A549 (cell line): ENCODE measurements at regions not wholly inside any gene's neighbourhood (a gene's known extent, or its start where the extent isn't known, plus 50 kb on each side); places are given as distances from the start of the nearest gene placed in this dataset.

ENCODE experiments used
- ATAC-seq, 2 experiments: fragments of 200-7000 bp in 1 of 2; fragments of >200 bp in 1 of 2; cut with Nextera tagmentation in 1 of 2; cut with Tn5 transposase in 1 of 2; 3 replicates each; pipeline versions ENCODE4 v1.8.0 to v1.9.1; 2018 to 2020; ENCODE audit warnings: mild to moderate bottlenecking in 1 of 2, moderate library complexity in 1 of 2
- CTCF ChIA-PET: fragments of 300-600 bp; sonication (Branson Sonifier 250); formaldehyde crosslinking; extraction: SDS; loops from one replicate; lab custom pipeline; 2021; ENCODE audit warnings: antibody characterized with exemption, inconsistent platforms; lab: Yijun Ruan, JAX
- POLR2A ChIA-PET: fragments of 350-600 bp; formaldehyde crosslinking; extraction: SDS; loops from one replicate; lab custom pipeline; 2021; ENCODE audit warnings: antibody characterized with exemption, inconsistent platforms; lab: Yijun Ruan, JAX
- DNase-seq, 2 experiments: peaks; one replicate each; pipeline versions ENCODE4 v3.0.0 to v3.0.0-alpha.2; 2011 to 2016; ENCODE audit warnings: low read depth in 1 of 2, low spot score in 1 of 2
- FAIRE-seq: peaks from 2 replicates; lab custom pipeline; 2011; peaks lifted over from hg19 to GRCh38; lab: Jason Lieb, UNC
- H3K27ac ChIP-seq, 2 experiments: fragments of >200 bp; sonication (Bioruptor Twin); formaldehyde crosslinking; 3 replicates each; pipeline ENCODE4 v1.5.1; 2016 to 2017
- H3K4me1 ChIP-seq: fragments of >200 bp; sonication (Bioruptor Twin); formaldehyde crosslinking; 3 replicates; pipeline ENCODE4 v1.6.1; 2016
- H3K4me2 ChIP-seq: fragments of >200 bp; sonication (Bioruptor Twin); formaldehyde crosslinking; 3 replicates; pipeline ENCODE4 v1.6.1; 2016
- H3K4me3 ChIP-seq: fragments of >200 bp; sonication (Bioruptor Twin); formaldehyde crosslinking; 3 replicates; pipeline ENCODE4 v1.5.1; 2016
- H3K9me3 ChIP-seq: fragments of >200 bp; sonication (Bioruptor Twin); formaldehyde crosslinking; 3 replicates; pipeline ENCODE4 v1.6.1; 2016
- BHLHE40 ChIP-seq: IDR thresholded peaks from 2 replicates; pipeline ENCODE4 v1.6.1; 2012; ENCODE audit warnings: low read depth, low read length, inconsistent platforms
- CHD2 ChIP-seq: fragments of 150-350 bp; IDR thresholded peaks from 2 replicates; pipeline ENCODE4 v1.6.1; 2014; ENCODE audit warnings: low read length; ENCODE audit not compliant: partially characterized antibody
- CTCF ChIP-seq: fragments of >200 bp; sonication (Bioruptor Twin); formaldehyde crosslinking; IDR thresholded peaks from 3 replicates; pipeline ENCODE4 v1.5.1; 2016
- ELK1 ChIP-seq: fragments of 150-350 bp; IDR thresholded peaks from 2 replicates; pipeline ENCODE4 v1.6.1; 2014; ENCODE audit warnings: low read depth, mild to moderate bottlenecking, low read length
- ESRRA ChIP-seq: fragments of 150-350 bp; IDR thresholded peaks from 2 replicates; pipeline ENCODE4 v1.6.1; 2014; ENCODE audit warnings: mild to moderate bottlenecking, low read length, borderline replicate concordance
- HDAC2 ChIP-seq: fragments of 200-600 bp; sonication (generic); IDR thresholded peaks from 2 replicates; pipeline ENCODE4 v1.6.1; 2016
- HES2 ChIP-seq: fragments of >200 bp; sonication (Bioruptor Twin); formaldehyde crosslinking; IDR thresholded peaks from 2 replicates; pipeline ENCODE4 v1.6.1; 2016
- HEYL ChIP-seq: fragments of 250-450 bp; sonication (Bioruptor Pico); IDR thresholded peaks from 2 replicates; pipeline ENCODE4 v1.8.0; 2021; ENCODE audit warnings: mild to moderate bottlenecking, moderate library complexity
- HOXB5 ChIP-seq: fragments of 250-450 bp; sonication (Bioruptor Pico); IDR thresholded peaks from 2 replicates; pipeline ENCODE4 v1.5.0; 2020; ENCODE audit warnings: mild to moderate bottlenecking, moderate library complexity
- JUNB ChIP-seq: fragments of >200 bp; sonication (Bioruptor Twin); formaldehyde crosslinking; IDR thresholded peaks from 2 replicates; pipeline ENCODE4 v1.6.1; 2016
- KDM5A ChIP-seq: fragments of 200-600 bp; sonication (generic); IDR thresholded peaks from 2 replicates; pipeline ENCODE4 v1.6.1; 2016; ENCODE audit warnings: antibody characterized with exemption, mild to moderate bottlenecking
- MAFK ChIP-seq: fragments of 450-650 bp; IDR thresholded peaks from 2 replicates; pipeline ENCODE4 v1.6.1; 2014; ENCODE audit not compliant: partially characterized antibody
- MAZ ChIP-seq: fragments of 150-350 bp; IDR thresholded peaks from 2 replicates; pipeline ENCODE4 v1.6.1; 2014; ENCODE audit warnings: antibody characterized with exemption, low read depth, low read length, borderline replicate concordance
- MYC ChIP-seq: IDR thresholded peaks from 2 replicates; pipeline ENCODE4 v1.6.1; 2012; ENCODE audit warnings: mild to moderate bottlenecking, inconsistent platforms, low read length, improper control_type of control experiment, borderline replicate concordance
- NFE2L2 ChIP-seq: fragments of 150-350 bp; conservative IDR thresholded peaks from 2 replicates; pipeline ENCODE4 v1.6.1; 2014; ENCODE audit warnings: low read length
- NR3C1 ChIP-seq: fragments of >200 bp; sonication (Bioruptor Twin); formaldehyde crosslinking; IDR thresholded peaks from 3 replicates; pipeline ENCODE4 v1.6.1; 2017
- POLR2A ChIP-seq: IDR thresholded peaks from 2 replicates; pipeline ENCODE4 v1.6.1; 2012; ENCODE audit warnings: mild to moderate bottlenecking, low read length
- POLR2AphosphoS2 ChIP-seq: conservative IDR thresholded peaks from 2 replicates; pipeline ENCODE4 v1.6.1; 2012; ENCODE audit warnings: low read length, improper control_type of control experiment, inconsistent platforms
- REST ChIP-seq: fragments of 200-600 bp; sonication (generic); IDR thresholded peaks from 2 replicates; pipeline ENCODE4 v1.6.1; 2016; ENCODE audit warnings: antibody characterized with exemption, mild to moderate bottlenecking, moderate library complexity
- RNF2 ChIP-seq: fragments of 200-600 bp; sonication (generic); IDR thresholded peaks from 2 replicates; pipeline ENCODE4 v1.6.1; 2016; ENCODE audit warnings: low read depth, mild to moderate bottlenecking, antibody characterized with exemption, moderate library complexity, borderline replicate concordance
- SMC3 ChIP-seq: fragments of >200 bp; sonication (Bioruptor Twin); formaldehyde crosslinking; IDR thresholded peaks from 3 replicates; pipeline ENCODE4 v1.6.1; 2018; ENCODE audit warnings: inconsistent platforms
- USF2 ChIP-seq: fragments of 450-650 bp; IDR thresholded peaks from 2 replicates; pipeline ENCODE4 v1.6.1; 2014; ENCODE audit warnings: antibody characterized with exemption
- ZC3H11A ChIP-seq: fragments of 450-650 bp; IDR thresholded peaks from 2 replicates; pipeline ENCODE4 v1.6.1; 2014; ENCODE audit warnings: antibody characterized with exemption, mild to moderate bottlenecking
- ZFP36 ChIP-seq: fragments of 450-650 bp; IDR thresholded peaks from 2 replicates; pipeline ENCODE4 v1.6.1; 2014; ENCODE audit warnings: borderline replicate concordance; ENCODE audit not compliant: partially characterized antibody
- WGBS: methylation state at CpG from one replicate; pipeline ENCODE4 v1.1.6; 2017; ENCODE audit errors: missing lambda C conversion rate; 5-methylcytosine and 5-hydroxymethylcytosine counted together

- TF ChIP-seq ESRRA (no peak), MYC (no peak), RNF2 (no peak)
- ATAC-seq (no peak), FAIRE-seq (peak; percentile 76), DNase-seq (peak in 1 of 2 experiments; percentile 2)
- no peak overlapping the region for H3K4me2 ChIP-seq
- POLR2A ChIA-PET, result no interaction called here
- no peak overlapping the region for H3K27ac ChIP-seq
- CTCF ChIA-PET, result no interaction called here
- H3K9me3 ChIP-seq, result no peaks in the 10 kb centered on the region
- H3K4me1 ChIP-seq, result no peaks in the 10 kb centered on the region
- no peak overlapping the region for H3K4me3 ChIP-seq
Observed at GRCh38 chrX:118187100-118187499, 70.5 kb upstream of the KLHL13 start.

GRCh38 chrX:118189000-118189399 lies 72.4 kb upstream of the KLHL13 start:
- Histone ChIP-seq H3K27ac (no peak overlapping the region), H3K4me3 (no peak overlapping the region), H3K4me1 (no peaks in the 10 kb centered on the region), H3K4me2 (no peak overlapping the region), H3K9me3 (no peaks in the 10 kb centered on the region)
- no peak for DNase-seq
- TF ChIP-seq REST (no peak), USF2 (no peak), HEYL (no peak), KDM5A (no peak), MAFK (no peak), HDAC2 (no peak), ELK1 (no peak), MAZ (no peak), SMC3 (no peak), ZFP36 (no peak), ZC3H11A (no peak), BHLHE40 (no peak)
- no peak for FAIRE-seq
- POLR2A ChIA-PET, result no interaction called here
- CTCF ChIA-PET, result no interaction called here
- ATAC-seq, result no peak
- WGBS, result 2% methylated on average over 3 of the region's 3 CpGs

GRCh38 chrX:118189628-118190027 lies 73.0 kb upstream of the KLHL13 start:
- Histone ChIP-seq H3K27ac (no peak overlapping the region), H3K9me3 (no peaks in the 10 kb centered on the region), H3K4me3 (no peak overlapping the region), H3K4me2 (no peak overlapping the region), H3K4me1 (no peaks in the 10 kb centered on the region)
- POLR2A ChIA-PET, result no interaction called here
- ATAC-seq, result no peak
- TF ChIP-seq CHD2, result no peak
- no peak for TF ChIP-seq POLR2A
- no peak for TF ChIP-seq MYC
- TF ChIP-seq MAFK, result no peak
- no peak for TF ChIP-seq ZC3H11A
- TF ChIP-seq NFE2L2, result no peak
- no peak for TF ChIP-seq NR3C1
- no peak for TF ChIP-seq CTCF
- no peak for TF ChIP-seq JUNB
- TF ChIP-seq POLR2AphosphoS2, result no peak
- TF ChIP-seq HES2, result no peak
- no peak for TF ChIP-seq HOXB5 (CRISPR knock-in tag)
- no peak for FAIRE-seq
- 15% methylated on average over 3 of the region's 3 CpGs for WGBS
- CTCF ChIA-PET, result interaction anchor here (0.7 kb wide), 1 partner anchor 62 kb away, joined by 3 read pairs; no protein-coding TSS in a partner anchor
- DNase-seq, result no peak
